ENCODE measurements at regions not wholly inside any gene's neighbourhood (a gene's known extent, or its start where the extent isn't known, plus 50 kb on each side); places are given as distances from the start of the nearest gene placed in this dataset.

GRCh38 chr14:32007755-32008362 is 69.2 kb upstream of the ARHGAP5 start:
- POLR2A ChIA-PET = interaction anchor here (0.7 kb wide), 1 partner anchor 26 kb away, joined by 4 read pairs; no protein-coding TSS in a partner anchor
- no peak for DNase-seq
- H3K9me3 Mint-ChIP-seq = no peaks in the 10 kb centered on the region
- H3K4me3 Mint-ChIP-seq = no peak overlapping the region
- CTCF ChIA-PET = no interaction called here
- no peaks in the 10 kb centered on the region for H3K36me3 Mint-ChIP-seq (ENCODE audit: low read depth)
- no peaks in the 10 kb centered on the region for H3K27me3 Mint-ChIP-seq
- intact Hi-C loops (cut with micrococcal nuclease) = no loop called here
- no peak for TF ChIP-seq CTCF (IDR thresholded peaks at IDR 0.05)
- H3K27ac Mint-ChIP-seq = peak overlapping the region; percentile 15
- peaks cover 6% of the 10 kb centered on the region for H3K4me1 Mint-ChIP-seq
- no peak for ATAC-seq (ENCODE audit: low read depth)

- Mint-ChIP-seq H3K9me3 (no peaks in the 10 kb centered on the region), H3K27me3 (no peaks in the 10 kb centered on the region), H3K4me1 (peaks cover 6% of the 10 kb centered on the region), H3K36me3 (ENCODE audit: low read depth) (no peaks in the 10 kb centered on the region), H3K27ac (no peak overlapping the region), H3K4me3 (no peak overlapping the region)
- no peak for TF ChIP-seq CTCF (IDR thresholded peaks at IDR 0.05)
- DNase-seq = no peak
- intact Hi-C loops (cut with micrococcal nuclease) = no loop called here
- ATAC-seq (ENCODE audit: low read depth) = no peak
- POLR2A ChIA-PET = interaction anchor here (0.7 kb wide), 1 partner anchor 25 kb away, joined by 4 read pairs; no protein-coding TSS in a partner anchor
- CTCF ChIA-PET = no interaction called here
These were observed 68.4 kb upstream of the ARHGAP5 start for GRCh38 chr14:32008602-32009193.

- ChIA-PET CTCF (no interaction called here), POLR2A (no interaction called here)
- intact Hi-C loops (cut with micrococcal nuclease) = no loop called here
- Mint-ChIP-seq H3K36me3 (ENCODE audit: low read depth) (no peaks in the 10 kb centered on the region), H3K9me3 (no peaks in the 10 kb centered on the region), H3K4me1 (peaks cover 6% of the 10 kb centered on the region), H3K27me3 (no peaks in the 10 kb centered on the region), H3K27ac (no peak overlapping the region), H3K4me3 (no peak overlapping the region)
- ATAC-seq (ENCODE audit: low read depth) = no peak
- DNase-seq = no peak
- TF ChIP-seq CTCF (IDR thresholded peaks at IDR 0.05) = no peak
These were observed 67.7 kb upstream of the ARHGAP5 start for GRCh38 chr14:32009221-32009975.

GRCh38 chr14:32009976-32010581 is 67.0 kb upstream of the ARHGAP5 start:
- intact Hi-C loops (cut with micrococcal nuclease) = no loop called here
- Mint-ChIP-seq H3K9me3 (no peaks in the 10 kb centered on the region), H3K27me3 (no peaks in the 10 kb centered on the region), H3K36me3 (ENCODE audit: low read depth) (no peaks in the 10 kb centered on the region), H3K4me1 (peaks cover 6% of the 10 kb centered on the region), H3K4me3 (no peak overlapping the region), H3K27ac (no peak overlapping the region)
- CTCF ChIA-PET = no interaction called here
- ATAC-seq (ENCODE audit: low read depth) (no peak), DNase-seq (no peak)
- POLR2A ChIA-PET = no interaction called here
- no peak for TF ChIP-seq CTCF (IDR thresholded peaks at IDR 0.05)

GRCh38 chr14:32010604-32011125 is 66.4 kb upstream of the ARHGAP5 start:
- DNase-seq = no peak
- H3K36me3 Mint-ChIP-seq (ENCODE audit: low read depth) = no peaks in the 10 kb centered on the region
- no peak overlapping the region for H3K4me3 Mint-ChIP-seq
- intact Hi-C loops (cut with micrococcal nuclease) = no loop called here
- ChIA-PET CTCF (no interaction called here), POLR2A (no interaction called here)
- ATAC-seq (ENCODE audit: low read depth) = no peak
- no peak for TF ChIP-seq CTCF (IDR thresholded peaks at IDR 0.05)
- no peaks in the 10 kb centered on the region for H3K9me3 Mint-ChIP-seq
- no peak overlapping the region for H3K27ac Mint-ChIP-seq
- H3K27me3 Mint-ChIP-seq = no peaks in the 10 kb centered on the region
- H3K4me1 Mint-ChIP-seq = peaks cover 6% of the 10 kb centered on the region

All from activated B cell treated with CpG ODN at 0.5 μM for 24 hours (primary cell).